ENCODE measurements at regions not wholly inside any gene's neighbourhood (a gene's known extent, or its start where the extent isn't known, plus 50 kb on each side); places are given as distances from the start of the nearest gene placed in this dataset.

GRCh38 chr5:142400415-142400814, 75.6 kb upstream of the SPRY4 start:
- TF ChIP-seq POLR2A (IDR thresholded peaks at IDR 0.05) (no peak), CTCF (IDR thresholded peaks at IDR 0.05) (no peak), POLR2AphosphoS5 (IDR thresholded peaks at IDR 0.05) (no peak)
